HEK293T (cell line): ENCODE measurements at regions not wholly inside any gene's neighbourhood (a gene's known extent, or its start where the extent isn't known, plus 50 kb on each side); places are given as distances from the start of the nearest gene placed in this dataset.

Experiments
- ARNT ChIP-seq: fragments of 450-650 bp; IDR thresholded peaks from 2 replicates; pipeline ENCODE4 v1.6.1; 2017; ENCODE audit warnings: mild to moderate bottlenecking
- BHLHE40 ChIP-seq: fragments of 450-650 bp; IDR thresholded peaks from 2 replicates; pipeline ENCODE4 v1.6.1; 2016; ENCODE audit warnings: mild to moderate bottlenecking, moderate library complexity, borderline replicate concordance
- CTBP1 ChIP-seq: fragments of 450-650 bp; IDR thresholded peaks from 2 replicates; pipeline ENCODE4 v1.6.1; 2016; ENCODE audit warnings: borderline replicate concordance
- ELF4 ChIP-seq: fragments of 450-650 bp; IDR thresholded peaks from 2 replicates; pipeline ENCODE4 v1.6.1; 2017; ENCODE audit warnings: antibody characterized with exemption
- FOXA1 ChIP-seq: fragments of 450-650 bp; IDR thresholded peaks from 2 replicates; pipeline ENCODE4 v1.6.1; 2016; ENCODE audit warnings: mild to moderate bottlenecking
- FOXK2 ChIP-seq: fragments of 450-650 bp; IDR thresholded peaks from 2 replicates; pipeline ENCODE4 v1.6.1; 2016; ENCODE audit warnings: mild to moderate bottlenecking
- FOXM1 ChIP-seq: fragments of 450-650 bp; IDR thresholded peaks from 2 replicates; pipeline ENCODE4 v1.6.1; 2017; ENCODE audit warnings: mild to moderate bottlenecking, borderline replicate concordance
- NFRKB ChIP-seq: fragments of 450-650 bp; IDR thresholded peaks from 2 replicates; pipeline ENCODE4 v1.6.1; 2016; ENCODE audit warnings: mild to moderate bottlenecking, moderate library complexity
- SP1 ChIP-seq: fragments of 450-650 bp; IDR thresholded peaks from 2 replicates; pipeline ENCODE4 v1.6.1; 2017
- SUZ12 ChIP-seq: fragments of 450-650 bp; IDR thresholded peaks from 2 replicates; pipeline ENCODE4 v1.6.1; 2016; ENCODE audit warnings: mild to moderate bottlenecking
- ZNF384 ChIP-seq: fragments of 450-650 bp; IDR thresholded peaks from 2 replicates; pipeline ENCODE4 v1.6.1; 2016
- TF ChIP-seq, protein P1 (sequence below): fragments of 450-650 bp; IDR thresholded peaks from 2 replicates; pipeline ENCODE4 v1.6.1; 2016

DNA sequence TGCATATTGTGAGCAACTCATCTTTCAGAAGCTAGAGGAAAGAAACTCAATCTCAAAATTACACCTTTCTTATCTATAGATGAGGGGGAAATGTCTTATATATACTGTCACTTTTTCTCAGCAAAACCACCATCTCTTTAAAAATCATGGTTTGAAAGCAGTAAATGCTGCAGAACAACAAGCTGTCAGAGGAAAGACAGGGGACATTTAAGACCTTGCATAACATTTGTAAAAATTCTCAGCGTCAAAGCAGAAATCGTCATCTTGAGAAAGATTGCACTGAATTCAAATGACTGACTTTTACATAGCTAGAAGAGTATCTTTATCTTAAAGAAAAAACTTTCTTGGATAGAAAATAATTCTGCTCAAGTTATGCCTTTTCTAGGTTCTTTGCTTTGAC, 122.2 kb upstream of the CADPS start:
- TF ChIP-seq FOXK2 (no peak), CTBP1 (no peak), NFRKB (no peak), BHLHE40 (no peak), SUZ12 (no peak), SP1 (no peak), FOXA1 (no peak), ARNT (no peak), ELF4 (no peak), ZNF384 (no peak), FOXM1 (no peak)
- TF ChIP-seq, protein P1, sequence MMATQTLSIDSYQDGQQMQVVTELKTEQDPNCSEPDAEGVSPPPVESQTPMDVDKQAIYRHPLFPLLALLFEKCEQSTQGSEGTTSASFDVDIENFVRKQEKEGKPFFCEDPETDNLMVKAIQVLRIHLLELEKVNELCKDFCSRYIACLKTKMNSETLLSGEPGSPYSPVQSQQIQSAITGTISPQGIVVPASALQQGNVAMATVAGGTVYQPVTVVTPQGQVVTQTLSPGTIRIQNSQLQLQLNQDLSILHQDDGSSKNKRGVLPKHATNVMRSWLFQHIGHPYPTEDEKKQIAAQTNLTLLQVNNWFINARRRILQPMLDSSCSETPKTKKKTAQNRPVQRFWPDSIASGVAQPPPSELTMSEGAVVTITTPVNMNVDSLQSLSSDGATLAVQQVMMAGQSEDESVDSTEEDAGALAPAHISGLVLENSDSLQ = no peak
